ENCODE measurements at regions not wholly inside any gene's neighbourhood (a gene's known extent, or its start where the extent isn't known, plus 50 kb on each side); places are given as distances from the start of the nearest gene placed in this dataset.

GRCh38 chr11:112453601-112454577 is 193.2 kb upstream of the PLET1 start:
- TF ChIP-seq POLR2AphosphoS5 (IDR thresholded peaks at IDR 0.05; ENCODE audit: low read depth, low read length): no peak
- no peak for TF ChIP-seq POLR2A (IDR thresholded peaks at IDR 0.05; ENCODE audit: low read depth, low read length)
- no peak for TF ChIP-seq PAX5 (IDR thresholded peaks at IDR 0.05; ENCODE audit: insufficient read depth, low read length, severe bottlenecking)

Measured in GM12891 (cell line).